ENCODE measurements at regions not wholly inside any gene's neighbourhood (a gene's known extent, or its start where the extent isn't known, plus 50 kb on each side); places are given as distances from the start of the nearest gene placed in this dataset.

DNA sequence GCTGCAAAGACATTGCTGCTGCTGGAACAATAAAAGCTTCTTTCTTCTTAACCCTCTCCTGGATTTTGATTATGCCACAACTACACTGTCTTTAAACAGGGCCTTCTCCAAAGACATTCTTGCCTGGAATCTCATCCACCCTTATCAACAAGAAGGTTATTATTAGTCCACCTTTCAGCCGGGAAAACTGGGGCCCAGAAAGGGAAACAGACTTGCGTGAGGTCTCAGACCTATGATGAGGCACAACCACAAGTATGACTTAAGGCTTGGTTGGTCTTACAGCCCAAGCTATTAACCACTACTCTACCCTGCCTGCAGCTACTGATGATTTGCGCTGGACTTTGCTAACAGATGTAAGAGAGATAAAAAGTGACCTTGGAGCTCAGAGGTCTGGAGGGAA lies 62.8 kb upstream of the CTNNBL1 start:
- Histone ChIP-seq H3K4me1 (ENCODE audit: control insufficient read depth in 5 of 5, insufficient read depth in 5 of 5, low read length in 5 of 5) (no peaks in the 10 kb centered on the region), H3K27me3 (ENCODE audit: control insufficient read depth in 3 of 3, insufficient read depth in 3 of 3, low read length in 2 of 3) (no peaks in the 10 kb centered on the region), H3K36me3 (ENCODE audit: control insufficient read depth in 4 of 4, insufficient read depth in 4 of 4, low read length in 4 of 4) (no peaks in the 10 kb centered on the region), H3K9ac (ENCODE audit: insufficient read depth in 1 of 2, low read length in 2 of 2) (no peak overlapping the region), H3K9me3 (ENCODE audit: control insufficient read depth in 4 of 4, insufficient read depth in 3 of 4, low read length in 3 of 4) (peaks cover 0 to 19% (median 2%) of the 10 kb centered on the region in 4 donors), H3K4me3 (no peak overlapping the region), H3K27ac (ENCODE audit: low read depth in 1 of 2, low read length in 1 of 2) (no peak overlapping the region)
- ATAC-seq (ENCODE audit: insufficient read depth, low FRiP score) = no peak
- DNase-seq = no peak
- 54% methylated on average over 3 of the region's 3 CpGs for WGBS, 2 donors
- TF ChIP-seq, protein P1, sequence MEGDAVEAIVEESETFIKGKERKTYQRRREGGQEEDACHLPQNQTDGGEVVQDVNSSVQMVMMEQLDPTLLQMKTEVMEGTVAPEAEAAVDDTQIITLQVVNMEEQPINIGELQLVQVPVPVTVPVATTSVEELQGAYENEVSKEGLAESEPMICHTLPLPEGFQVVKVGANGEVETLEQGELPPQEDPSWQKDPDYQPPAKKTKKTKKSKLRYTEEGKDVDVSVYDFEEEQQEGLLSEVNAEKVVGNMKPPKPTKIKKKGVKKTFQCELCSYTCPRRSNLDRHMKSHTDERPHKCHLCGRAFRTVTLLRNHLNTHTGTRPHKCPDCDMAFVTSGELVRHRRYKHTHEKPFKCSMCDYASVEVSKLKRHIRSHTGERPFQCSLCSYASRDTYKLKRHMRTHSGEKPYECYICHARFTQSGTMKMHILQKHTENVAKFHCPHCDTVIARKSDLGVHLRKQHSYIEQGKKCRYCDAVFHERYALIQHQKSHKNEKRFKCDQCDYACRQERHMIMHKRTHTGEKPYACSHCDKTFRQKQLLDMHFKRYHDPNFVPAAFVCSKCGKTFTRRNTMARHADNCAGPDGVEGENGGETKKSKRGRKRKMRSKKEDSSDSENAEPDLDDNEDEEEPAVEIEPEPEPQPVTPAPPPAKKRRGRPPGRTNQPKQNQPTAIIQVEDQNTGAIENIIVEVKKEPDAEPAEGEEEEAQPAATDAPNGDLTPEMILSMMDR (IDR thresholded peaks at IDR 0.05; ENCODE audit: control extremely low read depth, extremely low read depth) = no peak

DNA sequence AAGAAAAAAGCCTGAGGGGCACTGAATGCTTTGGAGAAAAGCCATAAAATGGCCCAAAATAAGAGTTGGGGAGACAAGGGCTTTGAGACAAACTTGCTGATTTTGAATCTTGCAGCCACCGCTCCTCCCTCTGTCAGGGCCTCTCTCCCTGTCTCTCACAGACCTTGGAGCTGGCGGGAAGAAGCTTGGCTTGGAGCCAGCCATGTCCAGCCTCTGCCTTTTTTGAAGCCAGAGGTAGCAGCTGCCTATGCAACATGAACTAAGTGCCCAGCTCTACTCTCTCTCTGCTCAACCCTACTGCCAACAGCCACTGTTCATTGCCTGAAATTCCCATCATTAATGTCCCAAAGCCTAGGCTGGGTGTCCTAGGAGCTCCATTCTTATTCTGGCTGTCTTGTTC lies 63.7 kb upstream of the CTNNBL1 start:
- peak; percentile 22 to 43 (median 35) for DNase-seq
- 47 to 65% methylated on average over 2 of the region's 2 CpGs for whole genome bisulfite sequencing, 2 donors

DNA sequence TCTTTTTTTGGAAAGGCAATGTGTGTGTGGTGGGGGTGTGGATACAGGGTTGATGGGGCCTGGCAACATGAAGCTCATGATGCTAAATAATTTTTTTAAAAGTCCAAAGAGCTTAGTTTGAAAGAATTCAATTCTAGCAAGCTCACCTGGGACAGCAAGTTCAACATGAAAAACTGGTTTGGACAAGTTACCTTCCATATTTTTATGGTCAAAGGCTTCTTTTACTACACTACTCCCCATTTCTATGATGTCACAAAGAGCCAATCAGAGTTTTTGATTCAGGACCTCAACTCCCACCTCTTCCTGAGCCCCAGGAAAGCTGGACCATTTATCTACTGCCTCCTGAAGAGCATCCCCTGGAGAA lies 66.1 kb upstream of the CTNNBL1 start:
- Histone ChIP-seq H3K9ac (ENCODE audit: insufficient read depth in 1 of 2, low read length in 2 of 2) (no peak overlapping the region), H3K27me3 (ENCODE audit: control insufficient read depth in 3 of 3, insufficient read depth in 3 of 3, low read length in 2 of 3) (no peaks in the 10 kb centered on the region), H3K27ac (ENCODE audit: low read depth in 1 of 2, low read length in 1 of 2) (no peak overlapping the region), H3K9me3 (ENCODE audit: control insufficient read depth in 4 of 4, insufficient read depth in 3 of 4, low read length in 3 of 4) (peaks cover 0 to 5% (median 0%) of the 10 kb centered on the region in 4 donors), H3K36me3 (ENCODE audit: control insufficient read depth in 4 of 4, insufficient read depth in 4 of 4, low read length in 4 of 4) (no peaks in the 10 kb centered on the region), H3K4me1 (ENCODE audit: control insufficient read depth in 5 of 5, insufficient read depth in 5 of 5, low read length in 5 of 5) (no peaks in the 10 kb centered on the region), H3K4me3 (no peak overlapping the region)
- peak in 2 of 3 donors; percentile 2 to 7 for DNase-seq
- TF ChIP-seq, protein P1 (IDR thresholded peaks at IDR 0.05; ENCODE audit: control extremely low read depth, extremely low read depth) = no peak
- no peak for ATAC-seq (ENCODE audit: insufficient read depth, low FRiP score)

More for the DNA sequence above, 63.7 kb upstream of the CTNNBL1 start:
- Histone ChIP-seq H3K36me3 (ENCODE audit: control insufficient read depth in 4 of 4, insufficient read depth in 4 of 4, low read length in 4 of 4) (no peaks in the 10 kb centered on the region), H3K4me3 (no peak overlapping the region), H3K27me3 (ENCODE audit: control insufficient read depth in 3 of 3, insufficient read depth in 3 of 3, low read length in 2 of 3) (no peaks in the 10 kb centered on the region), H3K27ac (ENCODE audit: low read depth in 1 of 2, low read length in 1 of 2) (no peak overlapping the region), H3K9me3 (ENCODE audit: control insufficient read depth in 4 of 4, insufficient read depth in 3 of 4, low read length in 3 of 4) (peaks cover 0 to 16% (median 2%) of the 10 kb centered on the region in 4 donors), H3K9ac (ENCODE audit: insufficient read depth in 1 of 2, low read length in 2 of 2) (no peak overlapping the region), H3K4me1 (ENCODE audit: control insufficient read depth in 5 of 5, insufficient read depth in 5 of 5, low read length in 5 of 5) (no peaks in the 10 kb centered on the region)
- TF ChIP-seq, protein P1 (IDR thresholded peaks at IDR 0.05; ENCODE audit: control extremely low read depth, extremely low read depth) = no peak
- ATAC-seq (ENCODE audit: insufficient read depth, low FRiP score) = no peak

DNA sequence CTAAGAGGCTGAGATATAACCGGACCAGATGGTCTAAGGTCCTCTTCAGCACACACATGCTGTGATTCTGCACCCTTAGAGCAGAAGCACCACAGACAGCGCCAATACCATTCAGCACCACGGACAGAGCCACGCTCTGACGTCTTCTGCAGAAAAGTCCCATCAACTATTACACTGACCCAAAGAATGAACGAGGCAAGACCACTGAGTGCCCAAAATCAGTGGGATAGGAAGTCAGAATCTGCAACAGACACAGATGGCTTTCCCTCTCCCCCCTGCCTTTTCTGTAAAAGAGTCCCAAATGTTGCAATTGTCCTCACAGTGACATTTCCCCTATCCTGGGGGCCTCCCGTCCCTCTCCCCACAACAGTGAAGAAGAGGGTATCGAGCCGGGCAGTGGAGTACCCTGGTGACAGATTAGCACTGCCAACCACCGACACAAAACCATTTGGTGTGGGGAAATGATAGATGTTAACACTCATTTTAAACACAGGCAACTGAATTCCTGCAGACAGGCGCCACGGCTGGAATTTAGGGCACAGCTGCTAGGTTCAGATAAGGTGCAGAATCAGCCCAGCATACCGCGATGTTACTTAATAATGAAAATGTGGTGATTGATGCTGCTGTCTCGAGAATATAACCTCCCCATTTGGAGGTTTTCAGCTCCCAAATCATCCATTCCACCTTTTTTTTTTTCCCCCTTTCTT lies 66.6 kb upstream of the CTNNBL1 start:
- H3K27ac ChIP-seq (ENCODE audit: low read depth in 1 of 2, low read length in 1 of 2) = no peak overlapping the region
- H3K9ac ChIP-seq (ENCODE audit: insufficient read depth in 1 of 2, low read length in 2 of 2) = no peak overlapping the region
- TF ChIP-seq, protein P1 (IDR thresholded peaks at IDR 0.05; ENCODE audit: control extremely low read depth, extremely low read depth) = no peak
- no peak overlapping the region for H3K4me3 ChIP-seq
- DNase-seq (peak; percentile 77 to 90 (median 77)), ATAC-seq (ENCODE audit: insufficient read depth, low FRiP score) (no peak)
- H3K36me3 ChIP-seq (ENCODE audit: control insufficient read depth in 4 of 4, insufficient read depth in 4 of 4, low read length in 4 of 4) = no peaks in the 10 kb centered on the region
- peaks cover 0 to 5% (median 0%) of the 10 kb centered on the region in 4 donors for H3K9me3 ChIP-seq (ENCODE audit: control insufficient read depth in 4 of 4, insufficient read depth in 3 of 4, low read length in 3 of 4)
- H3K27me3 ChIP-seq (ENCODE audit: control insufficient read depth in 3 of 3, insufficient read depth in 3 of 3, low read length in 2 of 3) = no peaks in the 10 kb centered on the region
- no peaks in the 10 kb centered on the region for H3K4me1 ChIP-seq (ENCODE audit: control insufficient read depth in 5 of 5, insufficient read depth in 5 of 5, low read length in 5 of 5)
- 31 to 32% methylated on average over 15 of the region's 15 CpGs for WGBS, 2 donors

All from lung (tissue), 11 donors.